GM23338 (cell line): ENCODE measurements at regions not wholly inside any gene's neighbourhood (a gene's known extent, or its start where the extent isn't known, plus 50 kb on each side); places are given as distances from the start of the nearest gene placed in this dataset.

Experiments
- ATAC-seq: fragments of 200-7000 bp; cut with Tn5 transposase; 3 replicates; pipeline ENCODE4 v1.9.1; 2020
- DNase-seq: peaks from one replicate; pipeline ENCODE4 v3.0.0-alpha.2; 2015; ENCODE audit warnings: low spot score
- H2AFZ ChIP-seq: fragments of 200-600 bp; sonication (generic); 2 replicates; pipeline ENCODE4 v1.8.0; 2016; ENCODE audit warnings: antibody characterized with exemption, mild to moderate bottlenecking, moderate library complexity
- H3F3A ChIP-seq: fragments of 200-600 bp; sonication (generic); replicated peaks from 2 replicates; pipeline ENCODE4 v1.8.0; 2017; ENCODE audit warnings: antibody characterized with exemption, mixed run types, low read depth
- H3K27ac ChIP-seq: fragments of 200-600 bp; sonication (generic); 2 replicates; pipeline ENCODE4 v1.6.1; 2016; ENCODE audit warnings: low read depth
- H3K27me3 ChIP-seq: fragments of 200-600 bp; sonication (generic); 2 replicates; pipeline ENCODE4 v1.8.0; 2016; ENCODE audit warnings: mild to moderate bottlenecking, mixed run types, moderate library complexity; ENCODE audit not compliant: insufficient read depth
- H3K36me3 ChIP-seq: fragments of 200-600 bp; sonication (generic); 2 replicates; pipeline ENCODE4 v1.8.0; 2016; ENCODE audit warnings: mild to moderate bottlenecking; ENCODE audit not compliant: insufficient read depth
- H3K4me1 ChIP-seq: fragments of 200-600 bp; sonication (generic); 2 replicates; pipeline ENCODE4 v1.8.0; 2016; ENCODE audit warnings: mild to moderate bottlenecking, moderate library complexity; ENCODE audit not compliant: insufficient read depth
- H3K4me2 ChIP-seq: fragments of 200-600 bp; sonication (generic); 2 replicates; pipeline ENCODE4 v1.7.1; 2017; ENCODE audit warnings: mixed run types
- H3K4me3 ChIP-seq: fragments of 200-600 bp; sonication (generic); 2 replicates; pipeline ENCODE4 v1.6.1; 2016; ENCODE audit warnings: mixed run types
- H3K79me2 ChIP-seq: fragments of 200-600 bp; sonication (generic); replicated peaks from 2 replicates; pipeline ENCODE4 v1.8.0; 2017; ENCODE audit warnings: mild to moderate bottlenecking; ENCODE audit not compliant: insufficient read depth
- H3K9me2 ChIP-seq: fragments of 200-600 bp; sonication (generic); 2 replicates; pipeline ENCODE4 v1.8.0; 2017; ENCODE audit not compliant: insufficient read depth
- H4K20me1 ChIP-seq: fragments of 200-600 bp; sonication (generic); replicated peaks from 2 replicates; pipeline ENCODE4 v1.8.0; 2017; ENCODE audit warnings: mild to moderate bottlenecking; ENCODE audit not compliant: insufficient read depth
- H3K27ac Mint-ChIP-seq: 2 replicates; pipeline ENCODE4 v1.8.0; 2020; ENCODE audit warnings: inconsistent platforms, mild to moderate bottlenecking, moderate library complexity, mixed read lengths
- H3K27me3 Mint-ChIP-seq: 3 replicates; pipeline ENCODE4 v1.8.0; 2022; ENCODE audit warnings: low read depth, mild to moderate bottlenecking, moderate library complexity, mixed read lengths, inconsistent platforms; ENCODE audit not compliant: insufficient read depth, poor library complexity
- H3K36me3 Mint-ChIP-seq: 3 replicates; pipeline ENCODE4 v1.8.0; 2021; ENCODE audit warnings: low read depth, mild to moderate bottlenecking, inconsistent platforms, moderate library complexity, mixed read lengths
- H3K4me1 Mint-ChIP-seq: 3 replicates; pipeline ENCODE4 v1.8.0; 2020; ENCODE audit warnings: mild to moderate bottlenecking, inconsistent platforms, mixed read lengths
- H3K4me3 Mint-ChIP-seq: 3 replicates; pipeline ENCODE4 v1.8.0; 2021; ENCODE audit warnings: moderate library complexity, mild to moderate bottlenecking, inconsistent platforms, mixed read lengths
- H3K9me3 Mint-ChIP-seq: 3 replicates; pipeline ENCODE4 v1.8.0; 2020; ENCODE audit warnings: moderate library complexity, mild to moderate bottlenecking, inconsistent platforms, mixed read lengths
- CREB1 ChIP-seq: fragments of 250-450 bp; sonication (Bioruptor Pico); IDR thresholded peaks from 2 replicates; pipeline ENCODE4 v1.5.0; 2020; ENCODE audit warnings: low read depth, mild to moderate bottlenecking, moderate library complexity
- CTCF ChIP-seq, 2 experiments: fragments of 200-600 bp in 1 of 2; sonication (generic) in 1 of 2; conservative IDR thresholded peaks; 2 replicates each; pipeline versions ENCODE4 v1.5.1 to v1.6.1; 2016 to 2017; ENCODE audit warnings: antibody characterized with exemption in 2 of 2, low read depth in 2 of 2, mild to moderate bottlenecking in 2 of 2, moderate library complexity in 1 of 2
- ETS1 ChIP-seq: IDR thresholded peaks from 2 replicates; pipeline ENCODE4 v1.6.1; 2016; ENCODE audit warnings: antibody characterized with exemption
- EZH2 ChIP-seq: fragments of 200-600 bp; sonication (generic); IDR thresholded peaks from one replicate; pipeline ENCODE4 v1.8.0; 2017; ENCODE audit warnings: antibody characterized with exemption, mild to moderate bottlenecking, low read depth; ENCODE audit not compliant: unreplicated experiment
- EZH2phosphoT487 ChIP-seq: fragments of 200-600 bp; sonication (generic); IDR thresholded peaks from one replicate; pipeline ENCODE4 v1.8.1; 2018; ENCODE audit warnings: antibody characterized with exemption; ENCODE audit not compliant: unreplicated experiment
- JUNB ChIP-seq: IDR thresholded peaks from one replicate; pipeline ENCODE4 v1.6.1; 2016; ENCODE audit warnings: antibody characterized with exemption; ENCODE audit not compliant: unreplicated experiment
- NANOG ChIP-seq: IDR thresholded peaks from 2 replicates; pipeline ENCODE4 v1.6.1; 2016; ENCODE audit warnings: antibody characterized with exemption, borderline replicate concordance
- POLR2AphosphoS5 ChIP-seq: IDR thresholded peaks from 2 replicates; pipeline ENCODE4 v1.6.1; 2016; ENCODE audit warnings: antibody characterized with exemption, low read depth
- REST ChIP-seq: IDR thresholded peaks from one replicate; pipeline ENCODE4 v1.6.1; 2018; ENCODE audit warnings: antibody characterized with exemption; ENCODE audit not compliant: unreplicated experiment
- STAT1 ChIP-seq: IDR thresholded peaks from one replicate; pipeline ENCODE4 v1.6.1; 2016; ENCODE audit warnings: antibody characterized with exemption; ENCODE audit not compliant: unreplicated experiment
- ZNF114 ChIP-seq: fragments of 250-450 bp; sonication (Bioruptor Pico); IDR thresholded peaks from 2 replicates; pipeline ENCODE4 v1.5.0; 2020; ENCODE audit warnings: mild to moderate bottlenecking, moderate library complexity
- ZNF331 ChIP-seq: fragments of 250-450 bp; sonication (Bioruptor Pico); IDR thresholded peaks from 2 replicates; pipeline ENCODE4 v1.5.0; 2020; ENCODE audit warnings: low read depth, mild to moderate bottlenecking, moderate library complexity
- ZNF462 ChIP-seq: fragments of 250-450 bp; sonication (Bioruptor Pico); IDR thresholded peaks from 2 replicates; pipeline ENCODE4 v1.5.0; 2020; ENCODE audit warnings: mild to moderate bottlenecking, moderate library complexity

GRCh38 chr2:6027066-6027465, 334.9 kb downstream of the SOX11 start:
- no peak for DNase-seq
- Histone ChIP-seq H3K4me3 (no peak overlapping the region), H3F3A (no peaks in the 10 kb centered on the region), H3K27me3 (no peaks in the 10 kb centered on the region), H3K79me2 (no peaks in the 10 kb centered on the region), H3K36me3 (no peaks in the 10 kb centered on the region), H3K4me1 (no peaks in the 10 kb centered on the region), H3K4me2 (no peak overlapping the region), H3K27ac (no peak overlapping the region), H2AFZ (no peak overlapping the region), H3K9me2 (0 out of 2 replicates have a peak, but pooled peaks cover 2% of the 10 kb centered on the region), H4K20me1 (no peaks in the 10 kb centered on the region)
- Mint-ChIP-seq H3K36me3 (no peaks in the 10 kb centered on the region), H3K27me3 (peaks cover 5% of the 10 kb centered on the region), H3K27ac (no peak overlapping the region), H3K4me3 (no peak overlapping the region), H3K4me1 (no peaks in the 10 kb centered on the region), H3K9me3 (peaks cover 76% of the 10 kb centered on the region)
- TF ChIP-seq JUNB (no peak), ZNF114 (CRISPR knock-in tag) (no peak), EZH2 (no peak), ETS1 (no peak), ZNF462 (CRISPR knock-in tag) (no peak), REST (no peak), CTCF (conservative IDR thresholded peaks at IDR 0.05; ENCODE audit: low read depth in 2 of 2) (no peak), CREB1 (CRISPR knock-in tag) (no peak), ZNF331 (CRISPR knock-in tag) (no peak), EZH2phosphoT487 (no peak), STAT1 (no peak), NANOG (no peak), POLR2AphosphoS5 (no peak)
- no peak for ATAC-seq
